Coronary artery (tissue), 2 donors: ENCODE measurements at regions not wholly inside any gene's neighbourhood (a gene's known extent, or its start where the extent isn't known, plus 50 kb on each side); places are given as distances from the start of the nearest gene placed in this dataset.

Experiments used
- DNase-seq: peaks from one replicate; pipeline ENCODE4 v3.0.0-alpha.2; 2017; ENCODE audit warnings: low spot score
- H3K27ac ChIP-seq, 2 donors: fragments of 200-600 bp; sonication (generic); one replicate each; pipeline ENCODE4 v1.5.1; 2016 to 2019
- H3K4me3 ChIP-seq: fragments of 200-600 bp; sonication (generic); 2 replicates; pipeline ENCODE4 v1.5.1; 2016; ENCODE audit warnings: mild to moderate bottlenecking, moderate library complexity
- CTCF ChIP-seq: fragments of 200-600 bp; sonication (generic); IDR thresholded peaks from one replicate; pipeline ENCODE4 v1.5.1; 2019; ENCODE audit warnings: antibody characterized with exemption

- Histone ChIP-seq H3K4me3 (no peak overlapping the region), H3K27ac (no peak overlapping the region)
- no peak for TF ChIP-seq CTCF
- no peak for DNase-seq
Observed at GRCh38 chr5:160906090-160906489, 54.1 kb upstream of the ATP10B start.

- no peak overlapping the region for H3K4me3 ChIP-seq
- no peak for TF ChIP-seq CTCF
- DNase-seq: no peak
- no peak overlapping the region for H3K27ac ChIP-seq
Observed at GRCh38 chr5:160905285-160905684, 53.3 kb upstream of the ATP10B start.

GRCh38 chr5:160904591-160904990, 52.6 kb upstream of the ATP10B start:
- TF ChIP-seq CTCF: no peak
- no peak for DNase-seq
- no peak overlapping the region for H3K4me3 ChIP-seq
- no peak overlapping the region for H3K27ac ChIP-seq

- Histone ChIP-seq H3K4me3 (no peak overlapping the region), H3K27ac (no peak overlapping the region)
- no peak for TF ChIP-seq CTCF
- DNase-seq: no peak
Observed at GRCh38 chr5:160903551-160903950, 51.5 kb upstream of the ATP10B start.

GRCh38 chr5:160903076-160903475, 51.1 kb upstream of the ATP10B start:
- DNase-seq: no peak
- H3K4me3 ChIP-seq: no peak overlapping the region
- H3K27ac ChIP-seq: no peak overlapping the region
- TF ChIP-seq CTCF: no peak
